Nephron (organoid): ENCODE measurements at regions not wholly inside any gene's neighbourhood (a gene's known extent, or its start where the extent isn't known, plus 50 kb on each side); places are given as distances from the start of the nearest gene placed in this dataset.
A peak's percentile ranks its signal among the peaks of the same experiment; 100 is the strongest.

ENCODE experiments used
- H3K27ac Mint-ChIP-seq, 3 experiments: 2 replicates each; pipeline ENCODE4 v1.8.0; 2020; ENCODE audit warnings: mixed read lengths in 3 of 3, mild to moderate bottlenecking in 2 of 3, moderate library complexity in 1 of 3
- H3K27me3 Mint-ChIP-seq: 2 replicates; pipeline ENCODE4 v1.8.0; 2021; ENCODE audit warnings: low read depth, mild to moderate bottlenecking, moderate library complexity, mixed read lengths
- H3K36me3 Mint-ChIP-seq: 2 replicates; pipeline ENCODE4 v1.8.0; 2020; ENCODE audit warnings: low read depth, mixed read lengths
- H3K4me1 Mint-ChIP-seq: 2 replicates; pipeline ENCODE4 v1.8.0; 2020; ENCODE audit warnings: mixed read lengths
- H3K4me3 Mint-ChIP-seq, 3 experiments: 2 replicates each; pipeline ENCODE4 v1.8.0; 2020; ENCODE audit warnings: mild to moderate bottlenecking in 3 of 3, mixed read lengths in 3 of 3, moderate library complexity in 2 of 3
- H3K9me3 Mint-ChIP-seq: 2 replicates; pipeline ENCODE4 v1.8.0; 2020; ENCODE audit warnings: mixed read lengths
- TF ChIP-seq, protein P1 (sequence below), 3 experiments: fragments of 200-600 bp; sonication (generic); IDR thresholded peaks; one replicate each; pipeline ENCODE4 v1.5.0; 2021; ENCODE audit warnings: antibody characterized with exemption in 3 of 3; ENCODE audit not compliant: unreplicated experiment in 3 of 3

GRCh38 chr1:232300466-232300865, 329.5 kb downstream of the SIPA1L2 start:
- peaks cover 19% of the 10 kb centered on the region for H3K4me1 Mint-ChIP-seq
- TF ChIP-seq, protein P1, sequence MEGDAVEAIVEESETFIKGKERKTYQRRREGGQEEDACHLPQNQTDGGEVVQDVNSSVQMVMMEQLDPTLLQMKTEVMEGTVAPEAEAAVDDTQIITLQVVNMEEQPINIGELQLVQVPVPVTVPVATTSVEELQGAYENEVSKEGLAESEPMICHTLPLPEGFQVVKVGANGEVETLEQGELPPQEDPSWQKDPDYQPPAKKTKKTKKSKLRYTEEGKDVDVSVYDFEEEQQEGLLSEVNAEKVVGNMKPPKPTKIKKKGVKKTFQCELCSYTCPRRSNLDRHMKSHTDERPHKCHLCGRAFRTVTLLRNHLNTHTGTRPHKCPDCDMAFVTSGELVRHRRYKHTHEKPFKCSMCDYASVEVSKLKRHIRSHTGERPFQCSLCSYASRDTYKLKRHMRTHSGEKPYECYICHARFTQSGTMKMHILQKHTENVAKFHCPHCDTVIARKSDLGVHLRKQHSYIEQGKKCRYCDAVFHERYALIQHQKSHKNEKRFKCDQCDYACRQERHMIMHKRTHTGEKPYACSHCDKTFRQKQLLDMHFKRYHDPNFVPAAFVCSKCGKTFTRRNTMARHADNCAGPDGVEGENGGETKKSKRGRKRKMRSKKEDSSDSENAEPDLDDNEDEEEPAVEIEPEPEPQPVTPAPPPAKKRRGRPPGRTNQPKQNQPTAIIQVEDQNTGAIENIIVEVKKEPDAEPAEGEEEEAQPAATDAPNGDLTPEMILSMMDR (IDR thresholded peaks at IDR 0.05; ENCODE audit: unreplicated experiment in 3 of 3) = no peak
- no peaks in the 10 kb centered on the region for H3K9me3 Mint-ChIP-seq
- no peaks in the 10 kb centered on the region for H3K36me3 Mint-ChIP-seq
- H3K27ac Mint-ChIP-seq = peak overlapping the region in 1 of 3 experiments; percentile 29
- no peaks in the 10 kb centered on the region for H3K27me3 Mint-ChIP-seq
- no peak overlapping the region for H3K4me3 Mint-ChIP-seq

DNA sequence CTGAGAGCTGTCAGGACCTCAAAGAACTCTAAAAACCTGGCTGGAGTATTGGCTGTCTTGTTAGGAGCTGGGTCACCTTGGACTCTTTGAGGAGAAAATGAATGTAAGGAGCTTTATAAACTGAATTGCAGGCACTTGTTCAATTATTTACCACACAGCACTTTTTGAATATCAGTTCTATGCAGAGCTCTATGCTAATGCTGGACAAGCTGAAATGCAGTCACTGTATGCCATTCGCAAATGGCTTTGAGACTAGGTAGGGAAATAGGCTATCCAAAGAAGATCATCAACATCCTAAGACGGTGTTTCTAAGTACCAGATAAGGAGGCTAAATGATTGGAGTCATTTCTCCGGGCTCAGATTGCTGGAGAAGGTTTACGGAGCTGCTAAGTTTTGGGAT, 333.5 kb downstream of the SIPA1L2 start:
- TF ChIP-seq, protein P1 (IDR thresholded peaks at IDR 0.05; ENCODE audit: unreplicated experiment in 3 of 3) = no peak
- H3K4me1 Mint-ChIP-seq = peaks cover 21% of the 10 kb centered on the region
- H3K27ac Mint-ChIP-seq = no peak overlapping the region
- no peaks in the 10 kb centered on the region for H3K27me3 Mint-ChIP-seq
- H3K36me3 Mint-ChIP-seq = no peaks in the 10 kb centered on the region
- H3K9me3 Mint-ChIP-seq = no peaks in the 10 kb centered on the region
- no peak overlapping the region for H3K4me3 Mint-ChIP-seq

DNA sequence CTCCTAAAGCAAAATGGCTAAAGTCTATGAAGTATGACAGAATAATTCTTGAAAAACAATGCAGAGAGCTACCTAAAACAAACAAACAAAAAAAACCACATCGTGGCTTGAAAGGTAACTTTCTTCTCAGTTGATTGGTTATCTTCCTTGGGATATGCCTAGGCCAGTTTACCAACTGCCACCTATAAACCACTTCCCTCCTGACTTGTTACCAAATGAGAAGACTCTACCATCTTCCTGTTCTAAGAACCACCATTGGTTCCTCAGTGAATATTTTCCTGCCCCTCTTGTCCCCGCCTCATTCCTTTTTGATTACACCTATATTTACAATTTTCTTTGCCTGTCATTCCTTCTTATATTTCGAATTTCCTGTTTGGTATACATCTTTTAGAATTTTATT, 336.6 kb downstream of the SIPA1L2 start:
- H3K9me3 Mint-ChIP-seq = no peaks in the 10 kb centered on the region
- peaks cover 20% of the 10 kb centered on the region for H3K4me1 Mint-ChIP-seq
- no peaks in the 10 kb centered on the region for H3K27me3 Mint-ChIP-seq
- no peaks in the 10 kb centered on the region for H3K36me3 Mint-ChIP-seq
- H3K4me3 Mint-ChIP-seq = no peak overlapping the region
- peak overlapping the region in 1 of 3 experiments; percentile 84 for H3K27ac Mint-ChIP-seq
- TF ChIP-seq, protein P1 (IDR thresholded peaks at IDR 0.05; ENCODE audit: unreplicated experiment in 3 of 3) = no peak

DNA sequence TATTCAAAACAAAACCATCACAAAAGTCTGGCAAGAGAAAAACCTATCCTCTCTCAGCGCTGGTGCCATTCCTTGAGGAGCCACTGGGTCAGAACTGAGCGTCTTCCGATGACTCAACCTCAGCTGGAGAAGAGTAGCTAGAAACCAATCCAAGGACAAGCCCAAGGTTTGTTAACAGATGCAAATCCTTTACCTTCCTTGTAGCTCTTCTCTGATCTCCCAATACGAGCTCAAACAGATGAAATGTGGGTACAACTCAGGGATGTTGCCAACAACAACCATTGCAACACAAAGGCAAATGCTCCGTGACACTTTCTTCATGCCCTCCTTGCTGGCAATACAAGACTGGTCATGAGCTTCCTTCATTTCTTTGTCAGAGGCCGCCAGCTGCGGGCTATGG, 337.1 kb downstream of the SIPA1L2 start:
- Mint-ChIP-seq H3K9me3 (no peaks in the 10 kb centered on the region), H3K36me3 (no peaks in the 10 kb centered on the region), H3K4me1 (peaks cover 20% of the 10 kb centered on the region), H3K4me3 (no peak overlapping the region), H3K27ac (peak overlapping the region; percentile 74 to 84 (median 75)), H3K27me3 (no peaks in the 10 kb centered on the region)
- TF ChIP-seq, protein P1 (IDR thresholded peaks at IDR 0.05; ENCODE audit: unreplicated experiment in 3 of 3) = no peak

GRCh38 chr1:232292239-232292638, 337.7 kb downstream of the SIPA1L2 start:
- Mint-ChIP-seq H3K36me3 (no peaks in the 10 kb centered on the region), H3K27me3 (no peaks in the 10 kb centered on the region), H3K27ac (peak overlapping the region; percentile 74 to 84 (median 75)), H3K9me3 (no peaks in the 10 kb centered on the region), H3K4me3 (peak overlapping the region in 1 of 3 experiments; percentile 3), H3K4me1 (peaks cover 20% of the 10 kb centered on the region)
- TF ChIP-seq, protein P1 (IDR thresholded peaks at IDR 0.05; ENCODE audit: unreplicated experiment in 3 of 3) = no peak

- H3K9me3 Mint-ChIP-seq = no peaks in the 10 kb centered on the region
- TF ChIP-seq, protein P1 (IDR thresholded peaks at IDR 0.05; ENCODE audit: unreplicated experiment in 3 of 3) = no peak
- H3K27ac Mint-ChIP-seq = peak overlapping the region; percentile 66 to 84 (median 75)
- H3K4me3 Mint-ChIP-seq = peak overlapping the region in 2 of 3 experiments; percentile 1 to 4
- H3K4me1 Mint-ChIP-seq = peaks cover 20% of the 10 kb centered on the region
- no peaks in the 10 kb centered on the region for H3K36me3 Mint-ChIP-seq
- H3K27me3 Mint-ChIP-seq = no peaks in the 10 kb centered on the region
Observed at GRCh38 chr1:232291681-232292080, 338.3 kb downstream of the SIPA1L2 start.
